SK-N-DZ (cell line): ENCODE measurements at regions not wholly inside any gene's neighbourhood (a gene's known extent, or its start where the extent isn't known, plus 50 kb on each side); places are given as distances from the start of the nearest gene placed in this dataset.
"Not testable (repeated sequence)": the region's sequence is repeated elsewhere in the genome, so short reads cannot be mapped to it uniquely, and the experiment has no call there.

Experiments
- DNase-seq: peaks from one replicate; pipeline ENCODE4 v3.0.0-alpha.2; 2015; ENCODE audit warnings: low spot score

DNA sequence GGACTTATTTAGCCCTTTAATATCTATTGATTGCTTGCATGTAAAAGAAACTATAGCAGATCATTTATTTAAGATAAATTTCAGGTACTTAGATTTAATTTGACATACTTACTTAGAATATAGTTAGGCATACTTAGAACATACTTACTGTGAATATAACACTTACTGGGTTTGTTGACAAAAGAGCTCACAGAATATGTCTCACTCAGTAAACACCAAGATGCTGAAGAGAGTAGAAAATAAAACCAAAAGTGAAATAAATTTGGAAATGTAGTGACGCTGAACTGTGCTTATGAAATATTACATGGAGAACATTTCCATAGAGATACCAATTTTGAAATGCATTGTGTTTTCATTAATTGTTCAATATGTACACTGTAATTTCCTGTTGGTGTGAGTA lies 615.4 kb upstream of the MAN1A1 start:
- no peak for DNase-seq

- DNase-seq: no peak
Measured at GRCh38 chr6:119962505-119962904, 612.9 kb upstream of the MAN1A1 start.

DNA sequence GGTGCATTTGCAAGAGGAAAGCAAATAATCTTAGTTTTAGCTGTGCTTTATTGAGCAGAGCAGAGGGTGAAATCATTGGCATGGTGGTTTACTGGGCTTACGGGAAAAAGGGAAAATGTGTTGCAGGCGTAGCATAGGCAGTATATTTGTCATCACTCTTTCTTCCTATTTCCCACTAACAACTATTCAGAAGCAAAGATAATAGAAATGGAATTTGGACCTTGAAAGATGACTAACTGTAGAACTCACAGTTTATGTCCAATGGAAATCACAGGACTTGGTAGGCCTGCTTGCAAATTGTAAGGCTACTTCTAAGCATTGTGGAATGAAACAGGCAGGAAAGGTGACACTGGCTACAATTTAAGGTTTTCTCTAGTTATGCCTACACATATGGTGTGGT lies 611.9 kb upstream of the MAN1A1 start:
- no peak for DNase-seq

GRCh38 chr6:119960456-119960855 lies 610.9 kb upstream of the MAN1A1 start:
- DNase-seq: no peak

DNA sequence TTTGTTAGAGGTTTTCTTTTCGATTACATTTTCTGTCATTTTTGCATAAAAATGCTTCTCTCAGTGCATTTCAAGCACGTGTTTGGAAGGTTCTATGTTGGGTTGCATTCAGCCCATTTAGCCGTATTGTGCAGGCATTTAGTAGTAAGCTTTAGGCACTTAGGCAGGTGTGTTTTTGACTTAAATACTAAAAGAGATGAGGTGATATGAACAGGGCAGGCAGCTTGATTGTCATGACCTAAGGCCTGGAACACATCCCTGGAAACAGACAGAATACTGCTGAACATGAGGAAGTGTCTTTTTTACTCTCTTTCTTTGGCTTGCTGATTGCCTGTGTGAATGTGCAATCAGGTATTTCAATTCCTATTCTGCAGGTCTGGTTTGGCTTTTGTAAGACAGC lies 610.5 kb upstream of the MAN1A1 start:
- peak; percentile 64 for DNase-seq

DNA sequence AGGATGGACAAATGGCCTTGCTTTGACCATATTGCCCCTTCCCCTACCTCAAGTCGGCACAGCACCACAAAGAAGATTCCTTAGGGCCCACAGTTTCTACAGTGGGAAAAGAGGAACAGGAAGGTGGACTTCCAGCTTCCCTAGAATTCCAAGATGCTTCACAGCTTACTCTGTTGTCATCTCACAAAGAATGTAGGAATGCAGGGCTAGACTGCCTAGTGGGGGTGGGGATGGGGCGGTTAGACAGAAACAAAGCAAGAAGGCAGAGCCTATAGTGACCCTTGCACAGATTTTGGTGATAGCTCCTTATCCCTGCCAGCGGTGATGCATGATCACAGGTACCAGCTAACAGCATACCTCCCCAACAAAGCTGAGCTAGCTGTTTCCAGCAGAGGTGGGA lies 607.6 kb upstream of the MAN1A1 start:
- no peak for DNase-seq

DNA sequence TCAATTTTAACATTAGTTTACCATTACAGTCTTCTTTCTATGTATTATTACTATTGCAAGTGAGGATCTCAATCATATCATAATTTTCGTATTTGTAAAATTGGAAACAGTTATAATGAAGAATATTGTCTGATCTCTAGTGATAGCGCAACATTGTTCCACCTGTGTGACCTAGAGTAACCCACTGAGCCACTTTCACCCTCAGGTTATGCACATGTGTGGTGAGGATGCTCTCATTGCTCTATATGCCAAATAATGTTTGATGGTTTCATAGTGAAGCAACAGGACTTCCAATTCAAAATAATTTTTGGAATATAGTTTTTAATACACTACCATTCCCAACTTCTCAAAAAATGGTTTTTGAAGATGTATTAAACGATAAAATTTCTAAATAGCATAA lies 603.1 kb upstream of the MAN1A1 start:
- DNase-seq: no peak

DNA sequence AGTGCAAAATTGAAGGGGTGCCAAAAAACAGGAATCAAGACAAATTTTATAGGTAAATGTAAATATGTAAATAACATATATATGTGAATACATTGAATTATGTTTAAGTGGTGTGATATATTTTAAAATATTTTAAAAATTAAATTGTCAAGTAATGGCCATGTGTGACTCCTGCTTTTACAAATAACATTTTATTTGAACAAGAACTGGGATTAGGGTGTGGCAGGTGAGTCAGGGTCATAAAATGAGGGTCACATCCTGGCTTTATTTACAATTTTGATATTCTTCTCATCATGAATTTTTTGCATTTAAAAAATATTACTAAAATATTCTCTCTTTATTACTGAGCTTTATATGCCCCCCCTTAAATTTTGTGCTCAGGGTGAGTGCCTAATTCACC lies 601.1 kb upstream of the MAN1A1 start:
- DNase-seq: no peak

- DNase-seq: no peak
Measured at GRCh38 chr6:119942078-119942752, 592.7 kb upstream of the MAN1A1 start.

DNA sequence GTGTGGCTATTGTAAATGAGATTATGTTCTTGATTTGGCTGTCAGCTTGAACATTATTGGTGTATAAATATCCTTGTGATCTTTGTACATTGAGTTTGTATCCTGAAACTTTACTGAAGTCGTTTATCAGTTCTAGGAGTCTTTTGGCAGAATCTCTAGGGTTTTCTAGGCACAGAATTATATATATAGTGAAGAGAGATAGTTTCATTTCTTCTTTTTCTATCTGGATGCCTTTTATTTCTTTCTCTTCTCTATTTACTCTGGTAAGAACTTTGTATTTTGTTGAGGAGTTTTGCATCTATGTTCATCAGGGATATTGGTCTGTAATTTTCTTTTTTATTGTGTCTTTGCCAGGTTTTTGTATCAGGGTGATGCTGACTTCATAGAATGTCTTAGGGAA lies 589.2 kb upstream of the MAN1A1 start:
- no peak for DNase-seq

DNA sequence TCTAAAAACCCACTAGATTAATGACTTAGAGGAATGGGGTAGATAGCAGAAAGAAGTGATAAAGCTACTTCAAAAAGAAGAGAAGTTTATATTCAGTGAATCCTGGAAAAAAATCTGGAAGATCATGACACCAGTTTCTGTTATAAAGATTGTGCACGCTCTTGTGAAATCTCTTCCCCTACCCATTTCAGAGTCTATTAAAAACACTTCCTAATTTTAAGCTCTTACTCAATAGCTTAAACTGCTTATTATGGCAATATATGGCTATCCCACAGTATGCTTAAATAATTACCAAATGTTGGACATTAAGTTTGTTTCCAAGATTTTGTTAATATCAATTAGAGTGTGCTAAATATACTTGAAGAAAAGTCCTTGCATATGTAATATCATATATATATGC lies 585.3 kb upstream of the MAN1A1 start:
- no peak for DNase-seq

GRCh38 chr6:119929121-119929520 lies 579.6 kb upstream of the MAN1A1 start:
- no peak for DNase-seq

DNA sequence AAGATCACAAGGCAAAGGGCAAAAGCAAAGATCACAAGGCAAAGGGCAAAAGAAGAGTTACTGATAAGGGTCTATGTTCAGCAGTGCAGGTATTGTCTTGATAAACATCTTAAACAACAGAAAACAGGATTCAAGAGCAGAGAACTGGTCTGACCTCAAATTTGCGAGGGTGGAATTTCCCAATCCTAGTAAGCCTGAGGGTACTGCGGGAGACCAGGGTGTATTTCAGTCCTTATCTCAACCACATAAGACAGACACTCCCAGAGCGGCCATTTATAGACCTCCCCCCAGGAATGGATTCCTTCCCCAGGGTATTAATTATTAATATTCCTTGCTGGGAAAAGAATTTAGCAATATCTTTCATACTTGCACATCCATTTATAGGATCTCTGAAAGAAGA lies 575.3 kb upstream of the MAN1A1 start:
- DNase-seq: not testable (repeated sequence)

DNA sequence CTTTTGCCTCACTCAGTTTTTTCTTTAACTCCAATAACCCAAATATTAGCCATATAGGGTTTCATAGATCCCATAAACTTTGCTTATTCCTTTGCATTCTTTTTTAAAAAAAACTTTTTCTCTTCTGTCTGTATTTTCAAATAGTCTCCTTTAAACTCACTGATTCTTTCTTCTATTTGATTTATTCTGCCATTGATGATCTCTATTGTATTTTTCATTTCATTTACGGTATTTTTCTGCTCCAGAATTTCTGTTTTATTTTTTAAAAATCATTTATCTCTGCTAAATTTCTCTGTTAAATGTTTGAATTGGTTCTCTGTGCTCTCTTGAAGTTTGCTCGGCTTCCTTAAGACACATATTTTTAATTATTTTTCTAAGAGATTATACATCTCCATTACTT lies 573.3 kb upstream of the MAN1A1 start:
- DNase-seq: no peak

DNA sequence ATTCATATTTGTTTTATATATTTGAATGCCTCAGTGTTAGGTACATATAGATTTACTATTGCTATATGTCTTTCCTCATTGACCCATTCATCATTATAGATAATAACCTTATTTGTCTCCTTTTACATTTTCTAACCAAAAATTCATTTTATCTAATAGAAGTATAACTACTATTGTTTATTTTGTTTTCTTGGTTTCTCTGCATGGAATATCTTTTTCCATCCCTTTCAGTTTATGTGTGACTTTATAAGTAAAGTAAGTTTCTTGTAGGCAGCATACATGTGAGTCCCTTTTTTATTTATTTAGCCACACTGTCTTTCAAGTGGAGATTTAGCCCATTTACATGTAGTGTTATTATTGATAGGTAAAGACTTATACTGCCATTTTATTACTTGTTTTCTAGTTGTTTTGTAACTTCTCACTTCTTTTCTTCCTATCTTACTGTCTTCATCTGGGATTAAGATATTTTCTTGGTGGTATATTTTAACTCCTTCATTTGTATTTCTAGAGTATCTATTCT lies 572.0 kb upstream of the MAN1A1 start:
- no peak for DNase-seq

DNA sequence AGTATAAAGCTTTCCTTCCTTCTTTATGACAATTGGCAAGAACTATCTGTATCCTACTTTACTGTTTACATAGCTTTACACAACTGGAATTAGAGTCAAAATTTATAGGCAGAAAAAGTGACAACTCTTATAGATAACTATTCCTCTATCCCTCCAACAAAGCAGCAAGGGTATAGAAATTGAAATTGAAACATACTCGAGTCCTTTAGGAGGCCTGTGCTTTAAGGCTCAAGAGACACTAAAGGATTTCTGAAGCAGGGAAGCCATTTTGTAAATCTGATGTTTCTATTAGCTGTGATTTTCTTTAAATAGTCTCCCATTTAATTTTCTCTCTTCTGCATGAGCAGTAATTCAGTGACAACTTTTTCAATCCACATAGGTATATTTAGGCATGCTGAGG lies 567.6 kb upstream of the MAN1A1 start:
- DNase-seq: no peak

- DNase-seq: no peak
Measured at GRCh38 chr6:119915971-119916370, 566.4 kb upstream of the MAN1A1 start.

DNA sequence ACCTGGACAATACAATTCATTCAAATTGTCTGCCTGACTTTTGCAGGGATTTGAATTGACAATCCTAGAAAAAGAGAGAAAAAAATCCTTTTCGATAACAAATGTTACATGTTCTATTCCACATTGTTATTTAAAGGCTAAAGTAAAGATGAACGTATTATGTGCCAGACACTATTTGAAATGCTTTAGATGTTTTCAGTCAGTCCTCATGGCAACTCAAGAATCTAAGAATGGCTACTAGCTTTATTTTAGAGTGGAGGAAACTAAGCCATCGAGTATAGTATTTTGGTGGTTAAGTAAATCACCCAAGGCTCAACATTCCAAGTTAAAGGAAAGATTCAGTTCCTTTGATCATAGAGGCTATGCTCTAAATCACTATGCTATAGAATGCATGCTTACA lies 558.6 kb upstream of the MAN1A1 start:
- DNase-seq: no peak

- DNase-seq: no peak
Measured at GRCh38 chr6:119902681-119903080, 553.1 kb upstream of the MAN1A1 start.

DNA sequence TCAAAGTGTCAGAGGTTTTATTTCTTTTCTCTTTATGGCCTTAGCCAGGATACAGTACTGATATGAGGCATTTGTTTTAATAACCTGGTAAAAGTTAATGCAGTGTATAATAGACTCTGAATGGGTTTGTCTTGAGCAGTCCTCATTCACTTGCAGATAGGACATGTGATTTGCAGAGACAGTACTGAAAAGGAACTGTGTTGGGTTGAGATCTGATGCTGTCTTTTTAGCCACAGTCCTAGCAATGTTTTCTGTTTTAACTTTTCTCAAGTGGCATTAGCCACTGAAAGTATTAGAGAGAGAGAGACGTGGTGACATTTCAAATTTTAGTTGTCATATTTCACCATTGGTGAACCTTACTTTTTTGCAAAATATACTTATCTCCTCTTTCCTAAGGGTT lies 547.2 kb upstream of the MAN1A1 start:
- peak; percentile 23 for DNase-seq

- no peak for DNase-seq
Measured at GRCh38 chr6:119895626-119896025, 546.1 kb upstream of the MAN1A1 start.

GRCh38 chr6:119894811-119895210 lies 545.2 kb upstream of the MAN1A1 start:
- DNase-seq: no peak

- no peak for DNase-seq
Measured at GRCh38 chr6:119891644-119892043, 542.1 kb upstream of the MAN1A1 start.

DNA sequence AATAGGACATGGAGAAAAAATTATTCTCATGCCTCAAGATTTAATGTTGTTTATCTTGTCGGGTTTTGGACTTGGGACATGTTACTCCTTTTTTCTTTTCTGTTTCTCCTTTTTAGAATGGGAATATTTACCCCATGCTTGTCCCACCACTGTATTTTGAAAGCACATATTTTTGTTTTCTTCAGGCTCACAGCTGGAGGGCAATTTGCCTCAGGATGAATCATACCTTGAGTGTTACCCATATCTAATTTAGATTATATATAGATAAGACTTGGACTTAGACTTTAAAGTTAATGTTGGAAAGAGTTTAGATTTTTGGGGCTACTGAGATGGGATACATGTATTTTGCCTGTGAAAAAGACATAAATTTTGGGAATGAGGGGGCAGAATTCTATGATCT lies 541.6 kb upstream of the MAN1A1 start:
- DNase-seq: no peak
